Hematopoietic multipotent progenitor cell treated with erythropoietin and hydrocortisone succinate and interleukin-3 and kit ligand, for 15 days (in vitro differentiated cells): ENCODE measurements at regions not wholly inside any gene's neighbourhood (a gene's known extent, or its start where the extent isn't known, plus 50 kb on each side); places are given as distances from the start of the nearest gene placed in this dataset.

ENCODE experiments used
- DNase-seq: peaks from one replicate; pipeline ENCODE4 v3.0.0-alpha.2; 2015; ENCODE audit warnings: low spot score

DNA sequence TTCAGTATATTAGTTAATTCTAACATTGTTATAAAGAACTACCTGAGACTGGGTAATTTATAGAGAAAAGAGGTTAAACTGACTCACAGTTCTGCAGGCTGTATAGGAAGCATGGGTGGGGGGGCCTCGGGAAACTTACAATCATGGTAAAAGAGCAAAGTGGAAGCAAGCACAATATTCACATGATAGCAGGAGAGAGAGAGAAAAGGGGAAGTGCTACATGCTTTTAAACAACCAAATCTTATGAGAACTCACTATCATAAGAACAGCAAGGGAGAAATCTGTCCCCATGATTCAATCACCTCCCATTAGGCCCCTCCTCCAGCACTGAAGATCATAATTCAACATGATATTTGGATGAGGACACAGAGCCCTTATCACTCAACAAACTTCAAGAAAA lies 324.9 kb downstream of the ZNF608 start:
- no peak for DNase-seq

GRCh38 chr5:124420952-124421351 lies 325.5 kb downstream of the ZNF608 start:
- no peak for DNase-seq

- DNase-seq, result no peak
Measured at GRCh38 chr5:124419531-124419930, 326.9 kb downstream of the ZNF608 start.

- no peak for DNase-seq
Measured at GRCh38 chr5:124418390-124418789, 328.0 kb downstream of the ZNF608 start.

DNA sequence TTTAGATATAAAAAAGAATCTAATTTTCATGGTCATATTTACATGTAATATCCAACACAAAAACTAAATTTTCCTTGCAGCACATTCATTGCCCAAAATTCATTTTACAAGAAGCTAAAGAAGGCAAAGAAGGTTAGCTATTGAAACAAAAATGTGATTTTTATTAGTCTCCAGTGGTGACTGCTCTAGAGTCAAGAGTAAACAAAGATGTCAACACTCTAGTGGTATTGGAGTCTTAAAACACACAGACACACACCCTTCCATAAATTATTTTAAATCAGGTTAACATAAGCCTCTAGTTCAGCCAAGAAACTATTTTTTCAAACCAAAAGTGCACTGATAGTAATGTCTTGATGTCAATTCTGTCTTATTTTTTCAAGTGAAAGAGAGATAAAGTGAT lies 329.2 kb downstream of the ZNF608 start:
- no peak for DNase-seq

- DNase-seq, result no peak
Measured at GRCh38 chr5:124416627-124417026, 329.8 kb downstream of the ZNF608 start.

GRCh38 chr5:124414973-124415372 lies 331.5 kb downstream of the ZNF608 start:
- no peak for DNase-seq

DNA sequence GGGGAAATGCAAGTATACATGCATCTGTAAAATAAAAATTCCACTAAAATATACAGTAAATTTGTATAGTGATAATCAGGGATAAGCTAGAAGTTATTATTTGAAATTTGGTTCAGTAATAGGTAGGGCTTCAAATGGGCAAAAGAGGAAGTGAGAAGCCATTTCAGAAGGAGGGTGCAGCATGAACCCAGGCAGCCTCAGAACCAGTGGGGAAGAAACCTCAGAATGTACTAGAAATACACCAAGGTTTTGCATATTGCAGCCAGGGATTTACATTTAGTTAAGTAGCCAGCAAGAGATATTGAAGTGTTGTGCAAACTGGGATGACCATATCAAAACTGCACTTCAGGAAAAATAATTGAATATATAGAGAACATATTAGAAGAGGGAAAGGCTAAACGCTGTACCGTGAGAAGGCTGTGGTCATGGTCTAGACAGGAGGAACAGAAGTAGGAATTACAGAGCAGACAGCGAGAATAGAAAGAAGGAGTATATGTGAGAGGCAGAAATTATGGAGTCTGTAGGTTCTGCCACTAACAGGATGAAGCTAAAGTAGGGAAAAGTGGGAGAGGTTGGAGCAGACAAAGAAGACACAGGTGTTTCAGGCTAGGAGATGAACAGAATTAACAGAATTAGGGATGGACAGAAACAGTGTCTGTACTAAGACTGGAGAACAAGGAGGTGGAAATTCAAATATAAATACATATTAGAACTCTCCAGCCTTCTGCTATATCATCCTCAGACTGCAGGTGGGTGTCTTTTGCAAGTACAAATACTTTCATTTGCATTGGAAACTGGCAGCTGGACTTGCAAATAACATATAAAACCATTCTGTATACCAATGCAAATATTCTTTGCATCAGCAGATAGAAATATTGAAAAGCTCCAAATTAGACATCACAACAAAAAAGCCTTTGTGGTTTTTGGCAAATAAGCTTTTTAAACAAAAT lies 335.6 kb downstream of the ZNF608 start:
- DNase-seq, result no peak

- DNase-seq, result no peak
Measured at GRCh38 chr5:124408738-124409453, 337.5 kb downstream of the ZNF608 start.

- DNase-seq, result no peak
Measured at GRCh38 chr5:124404796-124405195, 341.6 kb downstream of the ZNF608 start.

GRCh38 chr5:124403281-124403680 lies 343.2 kb downstream of the ZNF608 start:
- no peak for DNase-seq

- no peak for DNase-seq
Measured at GRCh38 chr5:124402144-124402581, 344.3 kb downstream of the ZNF608 start.

- DNase-seq, result no peak
Measured at GRCh38 chr5:124401476-124402143, 344.8 kb downstream of the ZNF608 start.

- DNase-seq, result no peak
Measured at GRCh38 chr5:124399426-124399961, 346.9 kb downstream of the ZNF608 start.

DNA sequence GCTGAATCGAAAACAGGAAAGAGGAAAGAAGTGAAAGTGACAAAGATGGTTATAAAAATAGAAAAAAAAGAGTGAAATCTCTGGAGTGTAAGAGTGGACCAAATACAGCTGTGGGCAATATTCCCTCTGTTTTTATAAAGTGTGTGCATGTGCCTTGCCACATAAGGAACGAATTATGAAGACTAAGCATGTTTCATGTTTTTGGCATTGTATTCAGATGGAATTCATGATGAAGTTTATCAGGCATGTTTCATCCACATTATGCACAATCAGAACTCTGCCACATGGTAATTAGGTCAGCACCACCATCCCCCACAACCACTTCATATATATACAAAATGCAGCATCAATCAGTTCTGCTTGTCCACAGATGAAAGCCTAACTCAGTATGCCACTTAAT lies 348.0 kb downstream of the ZNF608 start:
- no peak for DNase-seq

DNA sequence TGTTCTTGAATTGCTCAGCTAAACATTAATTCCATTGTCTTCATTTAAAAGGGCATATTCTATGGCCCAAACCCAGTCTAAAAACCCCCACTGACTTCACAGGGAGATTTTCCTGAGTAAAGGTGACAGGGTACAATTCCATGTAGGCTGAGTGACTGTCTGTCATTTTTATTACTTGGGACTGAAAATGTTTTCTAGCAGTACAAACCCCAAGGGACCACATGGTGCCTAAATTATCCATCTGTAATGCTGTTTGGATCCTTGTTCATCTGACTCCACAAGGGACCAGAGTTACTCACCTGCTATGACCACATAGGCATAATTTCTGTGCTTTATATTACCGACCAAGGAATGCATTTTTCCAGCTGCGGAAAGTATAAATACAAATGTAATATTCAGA lies 349.1 kb downstream of the ZNF608 start:
- no peak for DNase-seq

DNA sequence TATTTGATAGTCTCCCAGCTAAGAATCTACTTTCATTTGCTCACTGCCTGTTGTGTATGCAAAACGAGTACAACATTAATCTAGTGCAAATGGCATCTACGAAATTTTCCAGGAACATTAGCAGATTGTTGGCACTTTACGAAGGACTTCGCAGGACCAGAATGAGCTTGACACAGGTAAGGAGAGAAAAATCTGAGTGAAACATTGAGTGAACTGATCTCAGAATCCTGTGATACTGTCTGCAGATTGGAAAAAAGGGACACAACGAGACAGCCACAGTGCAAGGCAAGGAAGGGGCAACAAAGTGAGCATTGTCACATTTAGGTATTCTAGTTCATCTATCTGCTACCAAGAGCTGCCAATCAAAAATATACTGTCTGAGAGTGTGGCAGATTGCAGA lies 350.5 kb downstream of the ZNF608 start:
- no peak for DNase-seq

- no peak for DNase-seq
Measured at GRCh38 chr5:124395287-124395686, 351.2 kb downstream of the ZNF608 start.

DNA sequence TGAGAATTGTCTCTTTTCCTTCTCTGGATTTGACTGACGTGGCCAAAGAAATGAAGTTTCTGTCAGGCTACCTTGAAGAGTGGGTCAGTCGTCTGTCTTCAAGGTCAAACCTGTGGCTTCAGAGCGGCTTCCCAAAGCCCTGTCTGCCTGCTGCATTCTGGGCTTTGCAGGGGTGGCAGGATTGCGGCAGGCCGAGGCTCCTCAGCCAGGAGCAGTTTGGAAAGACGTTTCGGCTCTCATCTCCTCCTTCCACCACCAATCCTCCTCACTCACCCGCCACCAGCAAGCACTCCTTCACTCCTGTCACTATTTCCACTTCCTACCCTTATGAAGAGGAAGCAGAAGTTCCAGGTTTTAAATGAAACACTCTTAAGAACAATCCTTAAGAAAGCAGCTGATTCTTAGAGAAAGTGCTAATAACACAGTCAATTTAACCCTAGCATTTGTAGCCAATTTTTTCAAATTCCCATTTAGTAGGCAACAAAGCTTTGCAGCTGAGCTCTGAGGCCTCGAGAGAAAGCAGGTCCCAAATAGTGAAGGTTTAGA lies 351.7 kb downstream of the ZNF608 start:
- DNase-seq, result no peak

- no peak for DNase-seq
Measured at GRCh38 chr5:124393584-124394379, 352.7 kb downstream of the ZNF608 start.

- DNase-seq, result no peak
Measured at GRCh38 chr5:124383693-124384092, 362.7 kb downstream of the ZNF608 start.
